GM18873 (cell line): ENCODE measurements at regions not wholly inside any gene's neighbourhood (a gene's known extent, or its start where the extent isn't known, plus 50 kb on each side); places are given as distances from the start of the nearest gene placed in this dataset.
"Not testable (repeated sequence)": the region's sequence is repeated elsewhere in the genome, so short reads cannot be mapped to it uniquely, and the experiment has no call there.

Source experiments
- ATAC-seq: cut with Tn5 transposase; IDR thresholded peaks from one replicate; pipeline ENCODE4 v1.9.1; 2021; ENCODE audit warnings: mild to moderate bottlenecking, moderate library complexity, moderate number of reproducible peaks; ENCODE audit not compliant: unreplicated experiment, low FRiP score

- ATAC-seq: no peak
Observed at GRCh38 chr5:174560861-174561260, 163.5 kb upstream of the MSX2 start.

DNA sequence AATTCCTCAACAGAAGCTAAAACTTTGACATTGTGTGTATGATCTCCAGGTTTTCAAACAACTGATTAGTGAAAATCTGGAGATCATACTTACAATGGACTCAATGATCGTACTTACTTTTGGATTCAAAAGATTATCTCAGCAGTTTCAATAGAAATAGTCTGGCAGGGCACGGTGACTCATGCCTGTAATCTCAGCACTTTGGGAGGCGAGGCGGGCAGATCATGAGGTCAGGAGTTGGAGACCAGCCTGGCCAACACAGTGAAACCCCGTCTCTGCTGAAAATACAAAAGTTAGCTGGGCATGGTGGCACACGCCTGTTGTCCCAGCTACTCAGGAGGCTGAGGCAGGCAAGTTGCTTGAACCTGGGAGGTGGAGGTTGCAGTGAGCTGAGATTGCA lies 161.3 kb upstream of the MSX2 start:
- ATAC-seq: not testable (repeated sequence)

DNA sequence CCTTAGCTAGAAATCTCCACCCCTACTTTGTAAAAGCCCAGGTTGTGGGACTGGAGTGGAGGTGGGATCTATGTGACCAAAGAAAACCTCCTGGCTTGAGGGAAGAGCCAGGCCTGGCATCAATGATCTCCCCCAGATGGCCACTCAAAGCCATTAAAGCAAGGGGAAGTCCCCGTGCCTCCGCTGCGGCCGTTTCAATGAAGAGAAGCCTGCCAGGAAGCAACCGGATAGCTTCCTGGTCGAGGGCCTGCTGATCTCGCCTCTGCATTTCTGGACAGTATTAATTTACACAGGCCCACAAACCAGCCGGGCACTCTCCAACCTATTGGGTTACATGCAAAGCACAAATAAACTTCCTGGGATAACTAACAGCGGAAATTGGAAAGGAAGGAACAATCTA lies 160.5 kb upstream of the MSX2 start:
- ATAC-seq: no peak

GRCh38 chr5:174567506-174568141 lies 156.8 kb upstream of the MSX2 start:
- no peak for ATAC-seq

GRCh38 chr5:174570662-174571061 lies 153.7 kb upstream of the MSX2 start:
- no peak for ATAC-seq

- ATAC-seq: no peak
Observed at GRCh38 chr5:174571662-174572397, 152.6 kb upstream of the MSX2 start.

DNA sequence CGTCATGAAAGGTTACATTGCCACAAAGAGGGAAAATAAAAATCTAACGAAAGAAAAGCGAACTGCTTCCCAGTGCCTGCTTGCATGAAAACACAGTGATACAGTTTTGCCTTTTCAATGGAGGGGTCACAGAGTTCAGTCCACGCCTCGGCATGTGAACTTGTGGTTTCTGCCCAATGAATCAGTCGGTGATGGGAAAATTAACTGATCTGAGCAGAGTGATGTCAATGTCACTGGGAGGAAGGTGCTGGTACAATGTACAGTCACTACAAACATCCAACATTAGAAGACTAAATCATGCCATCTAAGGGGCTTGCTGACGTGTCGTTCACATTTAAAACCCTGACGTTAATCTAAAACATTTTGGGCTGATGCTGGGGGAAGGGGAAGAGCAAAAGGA lies 151.8 kb upstream of the MSX2 start:
- ATAC-seq: no peak

DNA sequence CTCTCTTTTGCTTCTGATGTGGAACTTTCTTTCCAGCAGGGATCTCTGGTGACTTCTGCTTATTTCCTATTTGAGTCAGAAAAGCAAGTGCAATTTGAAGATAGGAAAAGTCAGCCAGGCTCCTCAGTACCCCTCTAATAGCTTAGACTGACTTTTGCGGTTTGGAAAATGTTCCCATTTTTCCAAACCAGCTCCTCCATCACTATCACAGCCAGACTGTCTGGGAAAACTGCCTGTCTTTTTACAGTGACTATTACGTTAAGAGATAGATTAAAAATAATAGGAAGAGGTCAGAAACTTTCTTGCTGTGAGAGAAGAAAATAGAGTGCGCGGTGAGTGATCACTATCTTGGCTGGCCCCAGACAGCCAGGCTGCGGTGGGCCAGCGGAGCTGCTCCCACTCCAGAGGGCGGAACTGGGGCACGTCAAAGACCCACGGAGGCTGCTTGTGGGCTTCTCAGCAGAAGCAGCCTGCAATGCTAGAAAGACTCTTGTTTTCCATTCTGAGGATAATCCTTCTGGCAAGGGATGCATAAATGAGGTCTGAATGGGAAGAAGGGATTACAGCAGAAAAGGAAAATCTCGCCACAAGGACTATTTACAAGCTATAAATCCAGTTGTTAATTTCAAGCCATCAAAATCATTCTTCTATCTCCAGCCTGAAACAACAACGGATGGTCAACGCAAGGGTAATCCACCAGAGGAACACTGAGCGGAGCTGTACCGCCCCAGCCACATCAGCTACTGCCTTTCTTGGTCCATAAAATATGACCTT lies 151.0 kb upstream of the MSX2 start:
- no peak for ATAC-seq

DNA sequence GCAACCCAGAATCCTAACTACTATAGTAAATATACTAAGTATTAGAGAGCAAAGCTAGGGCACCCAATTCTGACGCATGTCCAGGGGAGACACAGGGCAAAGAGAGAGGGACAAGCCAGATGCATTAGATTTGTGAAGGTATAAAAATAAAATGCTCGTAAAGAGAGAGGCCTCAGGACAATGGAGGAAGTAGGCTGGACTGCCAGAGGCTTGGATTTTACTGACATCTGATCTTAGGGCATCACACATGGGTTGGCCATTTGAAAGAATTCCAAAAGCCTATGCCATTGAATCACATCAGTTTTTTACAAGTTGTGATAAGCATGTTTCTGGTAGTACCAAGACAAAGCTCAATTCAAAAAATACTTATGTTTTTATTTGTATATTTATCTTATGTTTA lies 149.3 kb upstream of the MSX2 start:
- no peak for ATAC-seq

DNA sequence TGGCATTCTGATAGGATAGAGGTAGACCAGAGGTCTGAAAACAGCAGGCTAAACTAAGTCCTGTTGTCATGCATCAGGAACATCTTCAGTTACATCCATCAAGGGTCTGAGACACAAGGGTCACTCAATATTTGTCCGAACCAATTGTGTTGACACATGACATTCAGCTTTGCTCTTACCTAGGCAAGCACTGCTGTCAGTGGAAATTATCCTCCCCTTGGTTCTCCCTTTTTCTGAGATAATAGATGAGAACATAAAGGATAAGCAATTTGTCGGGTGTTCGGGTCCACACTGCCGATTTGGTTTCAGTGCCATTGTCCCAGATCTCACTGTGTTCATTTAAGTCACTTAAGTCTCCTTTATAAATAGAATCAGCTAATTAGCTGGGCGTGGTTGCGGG lies 148.3 kb upstream of the MSX2 start:
- ATAC-seq: no peak

- no peak for ATAC-seq
Observed at GRCh38 chr5:174581479-174581878, 142.9 kb upstream of the MSX2 start.

GRCh38 chr5:174581894-174582293 lies 142.5 kb upstream of the MSX2 start:
- no peak for ATAC-seq

DNA sequence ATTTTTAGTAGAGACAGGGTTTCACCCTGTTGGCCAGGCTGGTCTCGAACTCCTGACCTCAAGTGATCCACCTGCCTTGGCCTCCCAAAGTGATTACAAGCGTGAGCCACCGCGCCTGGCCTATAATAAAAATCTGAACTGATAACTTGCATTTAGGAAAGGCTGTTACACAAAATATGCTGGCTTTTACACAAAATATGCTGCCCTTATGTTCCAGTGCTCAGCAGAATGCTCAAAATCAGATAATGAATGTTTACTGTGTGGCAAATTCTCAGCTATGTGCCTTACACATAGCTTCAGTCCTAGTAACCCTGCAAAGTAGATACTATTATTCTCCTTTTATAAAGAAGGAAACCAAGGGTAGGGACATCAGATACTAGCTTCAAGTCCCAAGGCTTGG lies 141.3 kb upstream of the MSX2 start:
- ATAC-seq: no peak

- ATAC-seq: no peak
Observed at GRCh38 chr5:174585472-174585871, 138.9 kb upstream of the MSX2 start.

GRCh38 chr5:174586163-174586562 lies 138.2 kb upstream of the MSX2 start:
- ATAC-seq: not testable (repeated sequence)

GRCh38 chr5:174589011-174589410 lies 135.4 kb upstream of the MSX2 start:
- ATAC-seq: no peak

DNA sequence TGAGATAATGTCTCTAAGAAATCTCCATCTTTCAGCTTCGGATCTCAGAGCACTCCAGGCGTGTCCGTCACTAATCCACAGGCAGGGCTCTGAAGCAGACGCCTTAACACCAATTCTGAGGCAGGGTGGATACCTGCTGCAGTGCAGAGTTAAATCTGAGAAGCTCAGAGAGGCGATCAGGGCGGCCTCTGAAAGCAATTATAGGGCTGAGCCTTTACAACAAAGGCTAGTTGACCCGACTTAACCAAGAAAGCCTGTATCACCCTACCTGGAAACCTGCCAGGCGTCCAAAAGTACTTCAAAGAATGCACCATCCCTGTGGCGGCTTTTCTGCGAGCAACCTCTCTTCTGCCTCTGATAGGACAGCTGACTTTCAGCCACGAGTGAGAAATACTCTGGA lies 134.8 kb upstream of the MSX2 start:
- no peak for ATAC-seq

DNA sequence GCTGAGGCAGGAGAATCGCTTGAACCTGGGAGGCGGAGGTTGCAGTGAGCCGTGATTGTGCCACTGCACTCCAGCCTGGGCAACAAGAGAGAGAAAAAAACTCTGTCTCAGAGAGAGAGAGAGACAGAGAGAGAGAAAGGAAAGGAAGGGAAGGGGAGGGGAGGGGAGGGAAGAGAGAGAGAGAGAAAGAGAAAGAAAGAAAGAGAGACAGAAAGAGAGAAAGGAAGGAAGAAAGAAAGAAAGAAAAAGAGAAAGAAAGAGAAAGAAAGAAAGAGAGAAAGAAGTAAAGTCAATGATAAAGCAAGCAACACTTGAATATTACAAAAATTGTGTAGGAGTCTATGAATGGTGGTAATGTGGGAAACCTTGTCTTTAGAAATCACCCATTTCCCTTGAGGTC lies 133.6 kb upstream of the MSX2 start:
- no peak for ATAC-seq

GRCh38 chr5:174596429-174596828 lies 128.0 kb upstream of the MSX2 start:
- no peak for ATAC-seq

DNA sequence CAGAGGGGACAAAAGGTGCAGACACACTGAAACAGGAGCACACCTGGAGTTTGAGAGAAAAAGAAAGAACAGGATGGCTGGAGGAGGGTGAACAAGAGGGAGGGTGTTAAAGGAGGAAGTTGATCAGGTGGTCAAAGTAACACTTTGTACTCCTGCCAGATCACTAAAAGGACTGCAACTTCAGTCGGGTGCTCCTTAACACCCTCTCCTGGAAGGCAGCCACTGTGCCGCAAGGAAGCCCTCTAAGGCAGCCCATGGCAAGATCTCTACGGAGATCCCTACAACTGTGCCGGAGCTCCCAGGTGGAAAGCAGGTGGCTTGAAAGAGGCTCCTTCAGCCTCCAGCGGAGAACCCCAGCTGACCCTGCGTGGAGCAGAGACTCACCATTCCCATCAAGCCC lies 124.4 kb upstream of the MSX2 start:
- no peak for ATAC-seq

DNA sequence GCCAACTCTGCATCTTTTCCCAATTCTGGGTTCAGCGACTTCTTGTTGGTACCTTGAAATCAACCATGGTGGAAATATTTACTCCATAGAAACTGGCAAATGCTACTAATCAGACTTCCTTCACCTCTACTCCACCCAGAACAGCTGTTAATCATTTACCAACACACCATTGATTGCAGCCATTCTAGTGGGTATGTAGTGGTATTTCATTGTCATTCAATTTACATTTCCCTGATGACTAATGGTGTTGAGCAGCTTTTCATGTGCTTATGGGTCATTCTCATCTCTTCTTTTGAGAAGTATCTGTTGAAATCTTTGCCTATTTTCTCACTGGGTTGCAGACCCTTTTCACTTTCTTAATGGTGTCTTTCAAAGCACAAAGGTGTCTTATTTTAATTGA lies 122.4 kb upstream of the MSX2 start:
- no peak for ATAC-seq

DNA sequence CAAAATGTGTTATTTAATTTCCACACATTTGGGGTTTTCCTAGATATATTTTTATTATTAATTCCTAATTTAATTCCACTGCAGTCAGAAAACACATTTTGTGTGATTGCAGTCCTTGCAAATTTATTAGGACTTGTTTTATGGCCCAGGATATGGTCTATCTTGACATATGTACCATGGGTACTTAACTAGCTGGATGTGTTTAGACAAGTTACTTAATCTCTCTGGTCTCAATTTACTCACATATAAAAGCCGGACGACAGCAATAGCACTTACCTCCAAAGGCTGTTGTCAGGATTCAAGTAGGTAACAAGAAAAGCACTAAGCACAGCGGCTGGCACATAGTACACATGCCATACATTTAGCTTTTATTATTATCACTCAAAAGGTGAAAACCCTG lies 118.2 kb upstream of the MSX2 start:
- ATAC-seq: no peak
